Mucosa of descending colon (tissue), 3 donors: ENCODE measurements at regions not wholly inside any gene's neighbourhood (a gene's known extent, or its start where the extent isn't known, plus 50 kb on each side); places are given as distances from the start of the nearest gene placed in this dataset.

Experiments
- ATAC-seq: fragments of 200-7000 bp; cut with Tn5 transposase; one replicate; pipeline ENCODE4 v1.9.1; 2020; ENCODE audit warnings: mild to moderate bottlenecking, moderate library complexity
- DNase-seq, 3 donors: peaks; one replicate each; pipeline ENCODE4 v3.0.0-alpha.2; 2020
- H3K36me3 ChIP-seq: fragments of 200-600 bp; one replicate; pipeline ENCODE4 v1.8.0; 2021; ENCODE audit warnings: low read depth, mild to moderate bottlenecking
- H3K4me1 ChIP-seq: fragments of 200-600 bp; one replicate; pipeline ENCODE4 v1.8.0; 2021; ENCODE audit warnings: low read depth, mild to moderate bottlenecking
- H3K4me3 ChIP-seq: fragments of 200-600 bp; one replicate; pipeline ENCODE4 v1.8.0; 2021; ENCODE audit warnings: mild to moderate bottlenecking
- H3K9me3 ChIP-seq: fragments of 200-600 bp; one replicate; pipeline ENCODE4 v1.8.0; 2021; ENCODE audit warnings: mild to moderate bottlenecking
- CTCF ChIP-seq: fragments of 200-600 bp; IDR thresholded peaks from one replicate; pipeline ENCODE4 v1.8.0; 2022; ENCODE audit warnings: antibody characterized with exemption, mild to moderate bottlenecking
- intact Hi-C, 2 donors: fragments of 100-400 bp; cut with DNase I in 1 of 2; cut with micrococcal nuclease in 1 of 2; formaldehyde crosslinking; loops; one replicate each; pipeline versions ENCODE4 v1.11.0 to v1.11.1; 2022; cut with DNase I, micrococcal nuclease
- donor health status: DM: no; HTN: no; CAD: no; lungs with moderate emphysema.
- donor health status: DM: no; HTN: no; CAD: no.
- donor health status: DM: no; HTN: yes; CAD: no.

DNA sequence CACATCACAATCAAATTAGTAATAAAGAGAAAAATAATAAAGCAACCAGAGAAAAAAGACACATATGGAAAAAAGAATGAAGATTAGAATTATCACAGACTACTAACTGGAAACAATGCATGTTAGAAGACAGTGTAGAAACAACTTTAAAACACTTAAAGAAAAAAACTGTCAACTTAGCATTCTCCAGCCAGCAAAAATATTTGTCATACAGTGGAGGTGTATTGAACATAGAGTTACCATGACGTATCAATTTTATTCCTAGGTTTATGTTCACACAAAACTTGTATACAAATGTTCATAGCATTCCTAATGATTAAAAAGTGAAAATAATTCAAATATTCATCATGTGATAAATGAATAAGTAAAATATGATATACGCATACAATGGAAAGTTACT is 61.5 kb upstream of the ADAM23 start:
- ATAC-seq: no peak
- no peaks in the 10 kb centered on the region for H3K36me3 ChIP-seq
- no peak for TF ChIP-seq CTCF
- H3K4me3 ChIP-seq: no peak overlapping the region
- H3K9me3 ChIP-seq: peaks cover 7% of the 10 kb centered on the region
- no peak for DNase-seq
- H3K4me1 ChIP-seq: no peaks in the 10 kb centered on the region
- intact Hi-C loops: no loop called here

DNA sequence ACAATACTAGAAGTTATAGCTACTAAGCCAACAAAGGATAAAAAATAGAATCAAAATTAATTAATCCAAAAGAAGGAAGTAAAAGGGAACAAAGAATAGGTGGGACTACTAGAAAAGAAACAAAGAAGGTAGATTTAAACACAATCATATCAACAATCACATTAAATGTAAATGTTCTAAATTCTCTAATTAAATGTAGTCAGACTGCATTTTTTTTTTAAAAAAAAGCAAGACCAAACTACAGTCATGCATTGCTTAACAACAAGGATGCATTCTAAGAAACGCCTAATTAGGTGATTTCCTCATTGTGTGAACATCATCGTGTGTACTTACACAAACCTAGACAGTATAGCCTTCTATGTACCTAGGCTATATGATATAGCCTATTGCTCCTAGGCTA is 59.7 kb upstream of the ADAM23 start:
- H3K4me3 ChIP-seq: no peak overlapping the region
- H3K9me3 ChIP-seq: peaks cover 7% of the 10 kb centered on the region
- ATAC-seq: no peak
- no peak for TF ChIP-seq CTCF
- intact Hi-C loops: no loop called here
- no peaks in the 10 kb centered on the region for H3K36me3 ChIP-seq
- H3K4me1 ChIP-seq: no peaks in the 10 kb centered on the region
- DNase-seq: no peak

DNA sequence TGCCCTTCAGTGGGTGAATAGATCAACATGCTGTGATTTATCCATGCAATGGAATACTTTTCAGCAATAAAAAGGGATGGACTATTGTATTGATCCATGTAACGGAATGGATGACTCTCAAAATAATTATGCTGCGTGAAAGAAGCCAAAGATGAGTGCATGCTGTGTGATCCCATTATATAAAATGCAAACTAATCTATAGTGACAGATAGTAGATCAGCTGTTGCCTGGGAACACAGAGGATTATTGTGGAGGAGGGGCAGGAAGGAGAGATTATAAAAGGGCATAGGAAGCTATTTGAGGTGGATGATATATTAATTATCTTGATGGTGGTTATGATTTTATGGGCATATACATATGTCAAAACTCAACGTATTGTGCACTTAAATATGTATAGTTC is 55.5 kb upstream of the ADAM23 start:
- ATAC-seq (no peak), DNase-seq (no peak)
- no peak for TF ChIP-seq CTCF
- no peak overlapping the region for H3K4me3 ChIP-seq
- no peaks in the 10 kb centered on the region for H3K4me1 ChIP-seq
- H3K9me3 ChIP-seq: peaks cover 7% of the 10 kb centered on the region
- intact Hi-C loops: no loop called here
- H3K36me3 ChIP-seq: no peaks in the 10 kb centered on the region

GRCh38 chr2:206388698-206389097 is 54.6 kb upstream of the ADAM23 start:
- Histone ChIP-seq H3K36me3 (no peaks in the 10 kb centered on the region), H3K4me3 (no peak overlapping the region), H3K4me1 (no peaks in the 10 kb centered on the region), H3K9me3 (peaks cover 7% of the 10 kb centered on the region)
- DNase-seq (no peak), ATAC-seq (no peak)
- no peak for TF ChIP-seq CTCF
- intact Hi-C loops: no loop called here

GRCh38 chr2:206389164-206389563 is 54.2 kb upstream of the ADAM23 start:
- DNase-seq (no peak), ATAC-seq (no peak)
- no peaks in the 10 kb centered on the region for H3K4me1 ChIP-seq
- H3K9me3 ChIP-seq: peaks cover 9% of the 10 kb centered on the region
- H3K4me3 ChIP-seq: no peak overlapping the region
- TF ChIP-seq CTCF: no peak
- intact Hi-C loops: no loop called here
- H3K36me3 ChIP-seq: no peaks in the 10 kb centered on the region

DNA sequence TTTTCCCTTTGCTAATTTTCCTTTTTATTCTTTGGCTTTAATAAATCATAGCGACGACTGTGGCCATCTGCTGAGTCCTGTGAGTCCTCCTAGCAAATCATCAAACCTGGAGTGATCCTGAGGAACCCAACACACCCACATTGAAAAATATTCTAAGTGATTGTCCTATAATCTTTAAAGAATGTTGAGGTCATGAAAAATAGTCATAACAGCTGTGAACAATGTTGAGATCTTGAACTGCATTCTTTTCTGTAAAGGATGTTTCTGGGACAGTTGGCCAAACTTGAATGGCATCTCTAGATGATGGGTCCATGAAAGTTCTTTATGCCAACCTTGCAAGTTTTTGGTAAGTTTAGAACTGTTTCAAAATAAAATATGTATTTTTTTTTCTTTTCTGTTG is 53.2 kb upstream of the ADAM23 start:
- Histone ChIP-seq H3K36me3 (no peaks in the 10 kb centered on the region), H3K4me3 (no peak overlapping the region), H3K4me1 (no peaks in the 10 kb centered on the region), H3K9me3 (peaks cover 2% of the 10 kb centered on the region)
- no peak for TF ChIP-seq CTCF
- ATAC-seq: no peak
- DNase-seq: no peak
- intact Hi-C loops: no loop called here
